ENCODE measurements at regions not wholly inside any gene's neighbourhood (a gene's known extent, or its start where the extent isn't known, plus 50 kb on each side); places are given as distances from the start of the nearest gene placed in this dataset.

DNA sequence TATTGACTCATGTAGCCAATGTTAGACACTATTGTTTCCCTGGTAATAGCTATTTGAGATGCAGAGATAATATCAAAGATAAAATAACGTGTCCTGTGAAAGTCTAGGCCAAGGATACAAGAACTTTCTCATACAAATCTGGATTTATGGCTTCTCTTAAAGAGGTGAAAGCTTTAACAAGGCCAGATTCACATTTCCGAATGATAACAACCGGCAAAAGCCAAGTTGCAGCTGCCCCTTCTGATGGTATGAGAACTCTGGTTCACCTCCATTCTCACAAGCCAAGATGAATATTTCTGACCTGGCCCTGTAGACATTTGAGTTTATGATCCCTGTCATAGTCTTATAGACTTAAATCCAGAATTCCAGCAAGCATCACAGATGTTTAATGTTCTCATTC lies 230.4 kb upstream of the ZC3H12C start:
- DNase-seq (ENCODE audit: low spot score): no peak

DNA sequence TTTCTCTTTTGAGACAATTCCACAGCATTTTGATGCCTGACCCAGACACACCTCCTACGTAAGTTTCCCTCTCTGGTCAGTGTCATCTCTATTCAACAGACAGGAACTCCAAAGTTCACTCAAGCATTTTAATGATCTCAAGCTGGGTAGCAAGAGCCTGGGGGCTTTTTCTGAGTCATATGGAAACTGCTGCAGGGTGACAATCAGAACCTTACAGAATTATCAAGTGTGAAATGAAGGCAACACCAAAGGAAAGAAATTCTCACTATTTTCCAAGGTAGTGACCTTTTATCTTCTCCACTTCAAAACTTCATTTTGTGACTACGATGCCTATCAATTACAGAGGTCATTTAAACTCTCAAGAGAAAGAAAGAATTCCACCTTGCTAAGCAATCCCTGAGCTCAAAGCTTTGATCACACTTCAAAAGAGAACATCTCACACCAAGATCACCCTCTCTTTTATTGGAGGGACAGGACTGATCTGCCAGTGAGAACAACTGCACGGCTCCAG lies 229.0 kb upstream of the ZC3H12C start:
- peak; percentile 78 for DNase-seq (ENCODE audit: low spot score)

DNA sequence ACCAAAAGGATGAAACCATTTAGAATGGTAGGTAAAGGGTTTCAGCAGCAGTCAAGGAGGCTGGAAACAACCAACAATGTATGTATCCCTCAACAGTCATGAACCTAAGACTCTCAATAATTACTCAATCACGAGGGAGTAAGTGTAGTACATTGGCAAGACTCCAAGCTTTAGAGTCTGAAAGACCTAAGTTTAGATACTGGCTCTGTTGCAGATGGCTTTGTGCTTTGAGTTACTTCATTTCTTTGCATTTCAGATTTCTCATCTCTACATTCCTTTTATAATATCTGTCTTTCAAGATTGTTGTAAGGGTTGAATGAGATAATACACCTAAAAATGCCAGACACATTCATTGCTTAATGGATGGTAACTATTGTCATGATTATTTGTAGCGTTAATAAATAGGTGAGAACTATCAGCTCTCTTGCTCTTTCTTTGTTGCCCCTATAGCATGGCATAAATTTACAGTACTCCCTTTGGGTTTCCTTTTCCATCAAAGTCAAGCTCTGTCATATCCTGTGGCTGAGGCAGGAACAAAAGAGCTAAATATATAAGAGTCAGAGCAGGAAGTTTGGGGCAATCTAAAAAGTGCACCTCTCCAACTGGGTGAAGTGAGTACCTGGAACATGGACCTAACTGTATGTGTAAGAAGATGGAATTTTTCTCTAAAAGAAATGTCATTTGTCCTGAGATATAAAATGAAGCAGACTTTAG lies 228.2 kb upstream of the ZC3H12C start:
- peak; percentile 25 for DNase-seq (ENCODE audit: low spot score)

DNA sequence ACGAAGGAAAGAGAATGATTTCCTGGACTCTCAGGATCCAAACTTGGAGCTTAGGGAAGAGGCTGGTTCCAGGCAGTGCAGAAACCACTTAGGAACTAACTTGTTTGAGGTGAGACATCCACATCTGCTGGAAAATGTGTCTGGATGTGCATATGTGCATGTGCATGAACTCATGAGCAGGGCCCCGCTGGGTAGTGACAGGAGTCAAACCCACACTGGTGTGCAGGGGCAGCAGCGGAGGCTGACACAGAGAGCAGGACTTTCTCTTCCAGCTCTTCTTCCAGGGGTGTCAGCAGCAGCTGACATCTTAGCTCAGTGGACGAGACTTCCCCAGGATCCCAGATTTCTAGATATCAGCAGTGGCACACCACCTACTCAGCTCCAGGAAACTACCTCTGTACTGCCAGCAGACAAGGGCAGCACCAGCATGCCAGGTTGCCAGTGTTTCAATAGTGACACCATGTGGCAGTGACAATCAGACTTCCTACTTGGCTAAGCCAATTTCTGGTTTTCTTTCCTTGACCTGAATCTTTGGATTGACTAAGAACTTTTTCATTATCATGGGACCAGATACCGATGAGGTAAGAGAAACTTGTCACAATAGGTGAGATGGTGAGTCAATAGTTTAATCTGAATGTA lies 227.5 kb upstream of the ZC3H12C start:
- peak; percentile 44 for DNase-seq (ENCODE audit: low spot score)

DNA sequence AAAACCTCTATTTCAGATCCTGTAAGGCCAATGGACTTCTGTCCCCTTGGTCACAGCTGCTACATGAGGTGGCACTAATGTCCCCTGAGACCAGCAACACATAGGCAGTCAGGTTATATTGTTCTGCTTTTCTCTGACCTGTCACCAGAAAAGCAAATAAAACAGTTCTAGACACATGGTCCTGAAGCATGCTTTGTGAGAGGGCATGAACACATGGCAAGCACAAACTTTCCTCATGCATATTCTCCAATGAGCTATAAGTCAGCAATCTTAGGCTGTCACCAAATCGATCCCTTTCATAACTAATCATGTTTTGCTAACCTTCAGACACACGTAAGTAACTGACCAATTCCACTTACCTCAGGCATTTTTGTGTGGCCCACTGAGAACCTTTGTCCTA lies 225.4 kb upstream of the ZC3H12C start:
- DNase-seq (ENCODE audit: low spot score): no peak

DNA sequence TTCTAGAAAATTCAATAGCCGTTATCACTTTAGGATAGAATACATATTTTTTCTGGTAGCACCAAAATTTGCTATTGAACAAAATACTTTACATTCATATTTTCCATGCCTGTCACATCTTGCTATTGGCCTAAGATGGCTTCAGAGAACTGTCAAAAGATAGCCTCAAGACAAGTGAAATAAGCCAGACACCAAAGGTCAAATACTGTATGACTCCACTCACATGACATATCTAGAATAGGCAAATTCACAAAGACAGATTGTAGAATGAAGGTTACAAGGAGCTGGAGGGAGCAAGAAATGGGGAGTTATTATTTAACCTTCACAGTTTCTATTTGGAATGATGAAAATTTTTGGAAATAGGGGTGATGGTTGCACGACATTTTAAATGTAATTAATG lies 223.7 kb upstream of the ZC3H12C start:
- no peak for DNase-seq (ENCODE audit: low spot score)

DNA sequence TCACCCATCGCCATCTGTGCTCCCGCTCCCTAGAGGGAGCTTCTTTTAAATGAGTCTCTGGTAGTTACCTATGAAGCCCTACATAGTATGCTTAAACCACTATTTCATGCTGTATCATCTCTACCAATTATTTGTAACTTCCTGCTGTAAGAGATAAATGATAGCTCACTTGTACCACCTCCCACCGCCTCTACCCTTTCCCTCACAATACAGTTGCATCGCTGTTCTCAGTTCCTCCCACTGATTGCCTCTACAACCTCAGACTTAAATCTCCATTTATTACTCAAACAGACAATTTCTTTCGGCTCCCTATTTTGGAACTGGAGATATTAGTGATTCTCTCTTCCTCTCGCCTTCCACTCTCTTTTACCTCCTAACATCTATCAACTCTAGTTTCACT lies 222.9 kb upstream of the ZC3H12C start:
- DNase-seq (ENCODE audit: low spot score): no peak

DNA sequence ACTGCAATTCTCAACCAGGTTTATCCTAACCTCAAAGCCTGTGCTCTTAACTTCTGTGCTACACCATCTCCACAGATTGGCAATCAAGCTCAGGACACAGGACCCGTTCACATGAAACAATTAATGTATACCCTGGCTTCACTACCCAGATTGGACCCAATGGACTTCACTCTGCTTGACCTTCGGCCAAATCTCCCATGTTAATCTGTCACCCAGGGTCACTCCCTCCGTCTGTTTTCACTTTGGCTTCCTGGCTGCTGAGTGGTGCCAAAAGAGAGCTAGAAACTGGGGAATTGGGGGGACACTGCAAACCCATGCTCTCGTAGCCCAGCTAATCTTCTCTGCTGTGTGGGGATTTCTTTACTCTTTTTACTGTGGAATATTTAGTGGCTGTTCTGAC lies 216.1 kb upstream of the ZC3H12C start:
- no peak for DNase-seq (ENCODE audit: low spot score)

DNA sequence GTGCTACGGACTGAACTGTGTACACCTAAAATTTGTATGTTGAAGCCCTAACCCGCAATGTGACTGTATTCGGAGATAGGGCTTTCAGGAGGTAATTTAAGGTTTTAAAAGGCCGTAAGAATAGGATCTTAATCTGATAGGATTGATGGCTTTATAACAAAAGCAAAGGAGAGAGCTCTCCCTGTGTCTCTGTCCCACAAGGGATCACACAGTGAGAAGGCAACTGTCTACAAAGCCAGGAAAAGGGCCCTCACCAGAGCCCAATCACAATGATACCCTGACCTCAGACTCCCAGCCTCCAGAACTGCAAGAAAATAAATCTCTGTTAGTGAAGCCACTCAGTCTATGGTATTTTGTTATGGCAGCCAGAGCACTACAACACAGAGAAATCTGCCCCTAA lies 208.7 kb upstream of the ZC3H12C start:
- no peak for DNase-seq (ENCODE audit: low spot score)

DNA sequence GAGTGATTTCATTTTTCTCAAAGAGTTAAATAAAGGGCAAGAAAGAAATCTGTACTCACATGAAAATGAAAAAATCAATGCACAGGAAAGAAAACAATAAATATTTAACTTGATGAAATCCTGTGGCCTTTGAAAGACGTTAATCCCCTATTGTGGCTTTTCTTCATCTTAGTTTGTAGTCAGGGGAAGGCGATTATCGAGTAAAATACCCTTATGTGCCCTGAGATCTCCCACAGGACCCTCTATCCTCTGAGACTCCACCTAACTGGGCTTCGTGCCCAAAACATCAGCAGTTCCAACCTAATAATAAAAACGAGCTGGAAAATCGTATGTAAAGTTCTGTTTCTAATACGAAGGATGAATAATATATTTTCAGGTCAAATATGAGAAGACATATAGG lies 208.2 kb upstream of the ZC3H12C start:
- DNase-seq (ENCODE audit: low spot score): no peak

DNA sequence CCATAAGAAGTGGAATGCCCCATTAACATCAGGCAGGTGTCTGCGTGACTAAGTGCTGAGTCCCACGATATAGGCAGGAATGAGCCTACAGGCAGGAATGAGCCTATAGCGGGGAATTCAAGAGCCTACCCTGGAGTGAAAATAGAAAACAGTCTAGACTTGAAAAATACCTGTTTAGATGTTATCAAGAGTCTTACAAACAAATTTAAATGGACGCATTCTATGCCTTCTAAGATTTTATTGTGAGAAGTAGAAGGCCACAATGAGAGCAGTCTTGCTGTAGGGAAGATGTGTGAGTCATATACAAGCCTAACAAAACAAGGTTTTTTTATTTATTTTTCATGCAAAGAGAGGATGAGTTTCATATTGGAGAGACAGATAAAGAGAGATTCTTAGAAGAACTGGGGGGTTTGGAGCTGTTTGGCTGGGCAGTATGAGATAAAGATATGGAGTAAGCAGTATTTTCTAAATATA lies 200.8 kb upstream of the ZC3H12C start:
- no peak for DNase-seq (ENCODE audit: low spot score)

DNA sequence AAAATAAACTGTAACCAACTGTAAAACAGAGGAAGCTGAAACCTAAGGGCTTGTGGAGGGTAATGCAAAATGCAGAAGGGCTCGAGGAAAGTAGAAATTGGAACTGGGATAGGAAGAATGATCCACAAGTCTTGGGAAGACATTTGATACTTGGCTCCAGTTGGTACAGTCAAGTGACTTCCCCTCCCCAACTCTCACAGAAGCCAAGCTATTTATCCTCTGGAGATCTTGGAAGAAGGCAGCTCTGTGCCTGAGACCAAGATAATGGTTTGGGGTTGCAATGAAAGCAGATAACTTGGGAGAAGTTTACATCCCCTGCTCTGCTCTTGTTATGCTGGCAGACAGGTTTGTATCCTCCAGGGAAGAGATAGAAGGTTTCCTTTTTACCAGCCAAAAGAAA lies 198.9 kb upstream of the ZC3H12C start:
- no peak for DNase-seq (ENCODE audit: low spot score)

DNA sequence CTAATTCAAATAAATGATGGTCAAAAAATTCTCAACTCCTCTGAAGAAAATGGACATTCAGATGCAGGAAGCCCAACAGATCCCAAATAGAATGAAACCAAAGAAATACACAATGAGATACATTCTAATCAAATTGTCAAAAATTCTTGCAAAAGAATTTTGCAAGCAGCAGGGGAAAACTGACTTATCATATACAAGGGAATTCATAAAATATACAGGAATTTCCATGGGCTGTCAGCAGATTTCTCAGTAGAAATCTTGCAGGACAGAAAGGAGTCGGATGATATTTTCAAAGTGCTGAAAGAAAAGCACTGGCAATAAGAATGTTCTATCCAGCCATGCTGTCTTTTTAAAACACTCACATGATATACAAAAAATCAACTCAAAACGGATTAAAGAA lies 194.6 kb upstream of the ZC3H12C start:
- no peak for DNase-seq (ENCODE audit: low spot score)

DNA sequence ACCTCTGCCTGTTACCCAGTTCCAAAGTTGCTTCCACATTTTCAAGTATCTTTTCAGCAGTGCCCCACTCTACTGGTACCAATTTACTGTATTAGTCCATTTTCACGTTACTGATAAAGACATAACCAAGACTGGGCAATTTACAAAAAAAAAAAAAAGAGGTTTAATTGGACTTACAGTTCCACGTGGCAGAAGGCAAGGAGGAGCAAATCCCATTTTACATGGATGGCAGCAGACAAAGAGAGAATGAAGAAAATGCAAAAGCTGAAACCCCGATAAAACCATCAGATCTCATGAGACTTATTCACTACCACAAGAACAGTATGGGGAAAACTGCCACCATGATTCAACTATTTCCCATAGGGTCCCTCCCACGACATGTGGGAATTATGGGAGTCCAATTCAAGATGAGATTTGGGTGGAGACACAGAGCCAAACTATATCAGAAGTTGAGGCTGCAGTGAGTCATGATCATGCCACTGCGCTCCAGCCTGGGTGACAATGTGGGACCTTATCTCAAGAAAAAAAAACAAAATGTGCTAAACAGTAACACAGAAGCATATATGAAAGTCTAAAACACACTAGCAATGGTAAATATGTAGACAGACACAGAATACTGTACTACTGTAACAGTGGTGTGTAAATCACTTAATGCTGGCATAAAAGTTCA lies 190.3 kb upstream of the ZC3H12C start:
- DNase-seq (ENCODE audit: low spot score): no peak

DNA sequence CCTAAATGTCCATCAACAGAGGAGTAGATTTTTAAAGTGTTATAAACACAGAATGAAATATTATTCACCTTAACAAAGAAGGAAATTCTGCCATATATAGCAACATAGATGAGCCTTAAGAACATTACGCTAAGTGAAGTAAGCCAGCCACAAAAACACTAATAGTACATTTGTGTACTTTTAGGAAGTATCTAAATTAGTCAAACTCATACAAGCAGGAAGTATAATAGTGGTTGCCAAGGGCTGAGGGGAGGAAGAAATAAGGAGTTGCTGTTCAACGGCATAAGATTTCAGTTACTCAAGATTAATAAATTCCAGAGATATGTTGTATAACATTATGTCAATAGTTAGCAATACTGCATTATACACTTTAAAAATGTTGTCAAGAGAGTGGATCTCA lies 181.7 kb upstream of the ZC3H12C start:
- DNase-seq (ENCODE audit: low spot score): no peak

DNA sequence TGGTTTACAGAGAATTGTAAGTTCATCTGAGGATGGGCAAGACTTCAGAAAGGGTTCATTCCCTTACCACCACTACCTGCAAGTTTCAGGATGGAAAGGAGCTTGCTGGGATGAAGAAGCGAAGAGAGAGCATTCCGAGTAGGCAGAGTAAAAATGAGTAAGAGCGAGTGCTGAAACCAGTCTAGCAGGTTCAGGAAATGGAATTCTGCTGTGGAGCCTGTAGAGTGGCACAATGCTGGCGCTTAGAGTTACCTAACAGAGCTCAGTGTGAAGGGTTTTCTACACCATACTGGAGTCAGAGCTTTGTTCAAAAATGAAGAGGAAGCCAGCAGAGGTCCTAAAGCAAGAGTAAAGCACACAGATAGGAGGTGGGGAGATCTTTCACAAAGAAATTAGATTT lies 179.2 kb upstream of the ZC3H12C start:
- peak; percentile 38 for DNase-seq (ENCODE audit: low spot score)

DNA sequence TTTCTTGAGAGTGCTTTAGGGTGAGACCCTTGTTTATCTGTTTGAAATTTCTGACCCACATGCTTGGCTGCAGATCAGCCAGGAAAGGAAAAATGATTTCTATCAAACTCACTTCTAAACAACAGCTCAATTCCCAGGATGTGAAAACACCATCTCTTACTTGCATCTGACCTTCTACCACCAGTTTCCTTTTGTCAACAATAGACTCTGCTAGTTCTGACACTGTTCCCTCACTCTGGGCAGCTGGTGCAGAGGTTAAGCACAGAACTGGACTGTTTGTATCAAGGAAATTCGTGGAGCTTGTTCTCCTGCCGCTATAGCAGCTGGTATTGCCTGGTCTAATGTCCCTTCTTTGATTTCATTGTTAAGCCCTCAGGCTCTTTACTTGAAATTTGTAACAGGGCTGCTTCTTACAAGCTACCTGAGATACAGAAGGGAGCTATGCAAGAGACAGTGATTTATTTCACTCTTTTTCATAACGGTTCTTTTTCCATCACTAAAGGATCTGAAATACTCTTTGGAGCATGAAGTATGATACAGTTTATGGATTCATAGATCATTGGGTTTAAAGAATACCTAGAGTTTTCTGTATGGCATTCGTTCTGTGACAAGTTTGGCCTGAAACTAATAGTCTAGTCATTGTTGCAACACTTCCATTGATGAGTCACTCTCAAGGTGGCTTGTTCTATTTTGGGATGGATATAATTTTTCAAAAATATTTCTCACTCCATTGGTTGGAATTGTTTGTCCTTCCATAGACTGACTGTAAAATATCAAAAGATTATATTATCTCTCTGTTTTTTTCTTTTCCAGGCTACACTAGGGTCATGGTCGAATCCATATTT lies 178.2 kb upstream of the ZC3H12C start:
- DNase-seq (ENCODE audit: low spot score): peak; percentile 26

DNA sequence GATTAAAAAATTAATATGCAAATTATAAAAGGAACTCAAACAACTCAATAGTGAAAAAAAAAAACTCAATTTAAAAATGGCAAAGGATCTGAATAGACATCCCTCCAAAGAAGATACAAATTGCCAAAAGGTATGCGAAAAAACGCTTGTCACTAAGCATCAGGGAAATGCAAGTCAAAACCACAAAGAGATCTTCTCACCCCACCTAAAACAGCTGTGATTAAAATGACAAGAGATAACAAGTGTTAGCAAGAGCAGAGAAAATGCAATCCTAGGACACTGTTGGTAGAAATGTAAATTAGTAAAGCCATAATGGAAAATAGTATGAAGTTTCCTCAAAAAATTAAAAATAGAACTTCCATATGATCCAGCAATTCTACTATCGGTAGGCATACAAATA lies 166.3 kb upstream of the ZC3H12C start:
- DNase-seq (ENCODE audit: low spot score): no peak

DNA sequence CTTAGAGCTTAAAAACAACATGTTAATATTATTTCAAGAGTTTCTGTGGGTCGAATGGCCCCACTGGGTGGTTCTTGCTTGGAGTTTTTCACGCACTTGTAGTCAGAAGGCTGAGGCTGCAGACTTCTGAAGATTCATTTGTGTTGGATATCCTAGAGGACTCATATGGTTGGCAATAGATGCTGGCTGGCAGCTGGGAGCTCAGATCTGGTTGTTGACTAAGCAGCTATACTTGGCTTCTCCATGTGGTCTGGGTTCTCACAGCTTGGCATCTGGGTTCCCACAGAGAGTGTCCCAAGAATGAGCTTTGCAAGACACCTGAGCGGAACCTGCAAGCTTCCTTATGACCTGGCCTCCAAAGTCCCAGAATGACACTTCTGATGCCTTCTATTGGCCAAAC lies 163.9 kb upstream of the ZC3H12C start:
- DNase-seq (ENCODE audit: low spot score): no peak

DNA sequence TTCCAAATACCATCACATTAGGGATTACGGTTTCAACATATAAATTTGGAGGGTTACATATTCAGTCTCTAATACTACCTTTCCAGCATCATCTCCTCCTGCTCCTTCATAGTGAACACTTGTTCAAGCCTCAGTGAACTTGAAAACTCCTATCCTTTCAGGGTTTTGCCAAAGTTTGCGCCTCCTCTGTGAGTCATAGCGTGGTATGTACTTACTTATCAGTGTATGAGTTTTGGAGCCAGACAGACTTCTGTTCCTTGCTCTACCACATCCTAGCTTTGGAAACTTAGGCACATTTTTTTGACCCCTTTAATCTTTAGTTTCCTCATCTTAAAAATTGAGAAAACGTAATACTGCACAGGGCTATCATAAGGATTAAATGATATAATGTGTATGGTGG lies 160.1 kb upstream of the ZC3H12C start:
- DNase-seq (ENCODE audit: low spot score): peak; percentile 25

DNA sequence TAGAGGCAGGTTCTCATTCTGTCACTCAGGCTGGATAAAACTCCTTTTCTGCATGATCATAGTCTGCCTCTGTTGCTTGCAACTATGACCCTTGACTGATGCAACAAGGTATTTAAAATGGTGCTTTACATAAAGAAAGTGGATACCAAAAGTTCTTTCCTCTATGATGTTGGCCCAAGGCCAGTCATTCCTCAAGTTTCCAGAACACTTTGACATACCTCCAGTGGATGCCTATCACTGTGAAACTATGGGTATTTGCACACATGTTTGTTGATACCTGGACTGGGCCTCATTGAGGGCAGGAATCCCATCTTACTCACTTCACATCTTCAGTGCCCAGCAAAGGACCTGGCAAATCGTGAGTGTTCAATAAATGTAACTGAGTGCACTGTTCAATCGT lies 159.0 kb upstream of the ZC3H12C start:
- no peak for DNase-seq (ENCODE audit: low spot score)

DNA sequence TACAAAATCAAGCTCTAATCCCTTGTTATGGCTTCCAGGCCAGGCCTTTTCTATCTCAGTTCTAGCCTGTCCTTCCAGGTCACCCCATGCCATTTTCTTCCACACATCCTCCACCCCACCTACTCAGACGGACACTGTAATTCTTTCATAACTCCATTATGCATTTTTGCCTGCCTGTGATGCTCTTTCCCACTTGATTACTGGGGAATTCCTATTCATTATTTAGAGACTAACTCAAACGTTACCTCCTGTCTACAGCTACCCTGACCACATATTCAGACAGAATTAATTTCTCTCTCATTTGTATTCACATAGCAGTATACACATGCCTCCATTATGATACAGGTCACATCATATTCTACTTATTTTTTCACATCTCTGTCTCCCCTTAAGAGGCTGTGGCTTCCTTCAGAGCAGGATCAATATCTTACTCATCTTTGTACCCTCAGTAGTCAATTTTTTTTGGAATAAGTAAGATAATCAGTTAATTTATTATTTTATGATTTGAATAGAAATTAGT lies 156.5 kb upstream of the ZC3H12C start:
- no peak for DNase-seq (ENCODE audit: low spot score)
